Liver (tissue), 3 donors: ENCODE measurements at regions not wholly inside any gene's neighbourhood (a gene's known extent, or its start where the extent isn't known, plus 50 kb on each side); places are given as distances from the start of the nearest gene placed in this dataset.

Experiments
- ATF3 ChIP-seq: IDR thresholded peaks from 2 replicates; pipeline ENCODE4 v1.6.1; 2016; ENCODE audit warnings: antibody characterized with exemption
- CTCF ChIP-seq: fragments of 150-350 bp; IDR thresholded peaks from 2 replicates; pipeline ENCODE4 v1.5.1; 2017; ENCODE audit warnings: improper control_type of control experiment, low read depth, low read length; ENCODE audit not compliant: missing input control
- EGR1 ChIP-seq, 2 donors: IDR thresholded peaks; 2 replicates each; pipeline ENCODE4 v1.6.1; 2016 to 2018; ENCODE audit warnings: antibody characterized with exemption in 2 of 2, low read depth in 2 of 2
- FOXA1 ChIP-seq: IDR thresholded peaks from 2 replicates; pipeline ENCODE4 v1.6.1; 2016; ENCODE audit warnings: antibody characterized with exemption
- GABPA ChIP-seq, 2 donors: IDR thresholded peaks in 1 of 2; conservative IDR thresholded peaks in 1 of 2; 2 replicates each; pipeline ENCODE4 v1.6.1; 2016; ENCODE audit warnings: antibody characterized with exemption in 2 of 2, mild to moderate bottlenecking in 1 of 2, moderate library complexity in 1 of 2
- HNF4A ChIP-seq, 2 donors: conservative IDR thresholded peaks; 2 replicates each; pipeline ENCODE4 v1.6.1; 2016; ENCODE audit warnings: antibody characterized with exemption in 2 of 2, mild to moderate bottlenecking in 2 of 2
- JUND ChIP-seq, 2 donors: IDR thresholded peaks; 2 replicates each; pipeline ENCODE4 v1.6.1; 2016; ENCODE audit warnings: antibody characterized with exemption in 2 of 2
- MAX ChIP-seq: IDR thresholded peaks from 2 replicates; pipeline ENCODE4 v1.6.1; 2016; ENCODE audit warnings: antibody characterized with exemption
- RAD21 ChIP-seq, 2 donors: IDR thresholded peaks; 2 replicates each; pipeline ENCODE4 v1.6.1; 2016; ENCODE audit warnings: antibody characterized with exemption in 2 of 2, mild to moderate bottlenecking in 2 of 2
- REST ChIP-seq: IDR thresholded peaks from 2 replicates; pipeline ENCODE4 v1.6.1; 2016; ENCODE audit warnings: antibody characterized with exemption, mild to moderate bottlenecking
- SP1 ChIP-seq: IDR thresholded peaks from 2 replicates; pipeline ENCODE4 v1.6.1; 2018; ENCODE audit warnings: antibody characterized with exemption, mild to moderate bottlenecking
- TAF1 ChIP-seq: conservative IDR thresholded peaks from 2 replicates; pipeline ENCODE4 v1.6.1; 2016; ENCODE audit warnings: antibody characterized with exemption, mild to moderate bottlenecking
- YY1 ChIP-seq: IDR thresholded peaks from 2 replicates; pipeline ENCODE4 v1.6.1; 2016; ENCODE audit warnings: antibody characterized with exemption, mild to moderate bottlenecking
- ZBTB33 ChIP-seq: IDR thresholded peaks from 2 replicates; pipeline ENCODE4 v1.6.1; 2016; ENCODE audit warnings: antibody characterized with exemption
- donor health status: healthy.
- donor health status: healthy.

- TF ChIP-seq CTCF (peak; percentile 69), ATF3 (no peak), JUND (IDR thresholded peaks at IDR 0.05) (no peak), RAD21 (IDR thresholded peaks at IDR 0.05) (peak; percentile 85 to 91), SP1 (no peak), YY1 (no peak), MAX (no peak), HNF4A (conservative IDR thresholded peaks at IDR 0.05) (no peak), REST (no peak), FOXA1 (no peak), TAF1 (no peak), ZBTB33 (no peak), GABPA (IDR thresholded peaks at IDR 0.05 in 1 of 2, conservative IDR thresholded peaks at IDR 0.05 in 1 of 2) (no peak), EGR1 (IDR thresholded peaks at IDR 0.05; ENCODE audit: low read depth in 2 of 2) (no peak)
Measured at GRCh38 chr7:38107486-38107893, 70.6 kb upstream of the STARD3NL start.
